Pulmonary artery endothelial cell (primary cell): ENCODE measurements at regions not wholly inside any gene's neighbourhood (a gene's known extent, or its start where the extent isn't known, plus 50 kb on each side); places are given as distances from the start of the nearest gene placed in this dataset.

Experiments
- DNase-seq: peaks from one replicate; pipeline ENCODE4 v3.0.0-alpha.2; 2011; ENCODE audit warnings: low read depth, low spot score

GRCh38 chr20:20831794-20832193 is 119.3 kb upstream of the RALGAPA2 start:
- no peak for DNase-seq

GRCh38 chr20:20829681-20830080 is 117.2 kb upstream of the RALGAPA2 start:
- no peak for DNase-seq

- DNase-seq = no peak
Observed at GRCh38 chr20:20827992-20828597, 115.7 kb upstream of the RALGAPA2 start.

- DNase-seq = no peak
Observed at GRCh38 chr20:20824924-20825584, 112.6 kb upstream of the RALGAPA2 start.

GRCh38 chr20:20823476-20823881 is 111.0 kb upstream of the RALGAPA2 start:
- DNase-seq = no peak

- no peak for DNase-seq
Observed at GRCh38 chr20:20821484-20822260, 109.2 kb upstream of the RALGAPA2 start.

GRCh38 chr20:20820785-20821483 is 108.5 kb upstream of the RALGAPA2 start:
- no peak for DNase-seq

- no peak for DNase-seq
Observed at GRCh38 chr20:20820104-20820503, 107.7 kb upstream of the RALGAPA2 start.

GRCh38 chr20:20816969-20817755 is 104.7 kb upstream of the RALGAPA2 start:
- no peak for DNase-seq

GRCh38 chr20:20815711-20816455 is 103.4 kb upstream of the RALGAPA2 start:
- DNase-seq = no peak

- DNase-seq = no peak
Observed at GRCh38 chr20:20814685-20815084, 102.2 kb upstream of the RALGAPA2 start.

GRCh38 chr20:20812136-20812535 is 99.7 kb upstream of the RALGAPA2 start:
- DNase-seq = no peak

GRCh38 chr20:20808016-20808415 is 95.6 kb upstream of the RALGAPA2 start:
- DNase-seq = no peak

GRCh38 chr20:20806121-20807095 is 94.0 kb upstream of the RALGAPA2 start:
- no peak for DNase-seq

GRCh38 chr20:20803011-20803410 is 90.6 kb upstream of the RALGAPA2 start:
- no peak for DNase-seq

GRCh38 chr20:20802328-20802727 is 89.9 kb upstream of the RALGAPA2 start:
- peak; percentile 78 for DNase-seq

GRCh38 chr20:20799716-20800312 is 87.4 kb upstream of the RALGAPA2 start:
- no peak for DNase-seq

GRCh38 chr20:20797521-20798310 is 85.3 kb upstream of the RALGAPA2 start:
- no peak for DNase-seq
